Neural cell (in vitro differentiated cells): ENCODE measurements at regions not wholly inside any gene's neighbourhood (a gene's known extent, or its start where the extent isn't known, plus 50 kb on each side); places are given as distances from the start of the nearest gene placed in this dataset.

ENCODE experiments used
- CTCF ChIP-seq: fragments of 450-650 bp; IDR thresholded peaks from 2 replicates; pipeline ENCODE4 v1.5.1; 2014; ENCODE audit warnings: antibody characterized with exemption, mild to moderate bottlenecking, moderate library complexity; ENCODE audit not compliant: poor library complexity, severe bottlenecking
- EP300 ChIP-seq: fragments of 450-650 bp; conservative IDR thresholded peaks from 2 replicates; pipeline ENCODE4 v1.6.1; 2014; ENCODE audit warnings: antibody characterized with exemption, mild to moderate bottlenecking, moderate library complexity; ENCODE audit not compliant: poor library complexity, severe bottlenecking
- POLR2AphosphoS5 ChIP-seq: IDR thresholded peaks from 2 replicates; pipeline ENCODE4 v1.6.1; 2012
- SMC3 ChIP-seq: fragments of 450-650 bp; conservative IDR thresholded peaks from 2 replicates; pipeline ENCODE4 v1.6.1; 2014; ENCODE audit warnings: antibody characterized with exemption, mild to moderate bottlenecking, moderate library complexity; ENCODE audit not compliant: poor library complexity
- TAF1 ChIP-seq: IDR thresholded peaks from 2 replicates; pipeline ENCODE4 v1.6.1; 2012; ENCODE audit warnings: low read depth

DNA sequence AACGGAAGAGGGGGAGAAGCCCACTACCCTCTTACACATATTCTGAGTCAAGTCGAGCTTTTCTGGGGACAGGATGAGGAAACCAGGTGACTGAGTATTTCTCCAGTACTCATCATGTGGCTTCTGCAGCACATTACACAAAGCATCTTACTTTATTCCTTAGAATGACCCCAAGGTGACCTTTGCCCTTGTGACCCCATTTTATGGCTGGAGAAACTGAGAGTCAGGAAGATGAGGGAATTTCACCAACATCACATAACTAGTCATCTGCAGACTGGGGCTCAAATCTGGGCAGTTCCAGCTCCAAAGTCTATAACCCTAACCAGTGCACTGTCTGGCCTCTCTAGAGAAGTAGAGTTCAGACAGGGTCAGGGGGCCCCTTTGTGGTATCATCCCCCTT is 707.0 kb downstream of the UQCRFS1 start:
- TF ChIP-seq POLR2AphosphoS5 (no peak), CTCF (no peak), EP300 (no peak), SMC3 (no peak), TAF1 (no peak)
